Nephron (organoid): ENCODE measurements at regions not wholly inside any gene's neighbourhood (a gene's known extent, or its start where the extent isn't known, plus 50 kb on each side); places are given as distances from the start of the nearest gene placed in this dataset.
A peak's percentile ranks its signal among the peaks of the same experiment; 100 is the strongest.

ENCODE experiments used
- H3K27ac Mint-ChIP-seq, 3 experiments: 2 replicates each; pipeline ENCODE4 v1.8.0; 2020; ENCODE audit warnings: mixed read lengths in 3 of 3, mild to moderate bottlenecking in 2 of 3, moderate library complexity in 1 of 3
- H3K27me3 Mint-ChIP-seq: 2 replicates; pipeline ENCODE4 v1.8.0; 2021; ENCODE audit warnings: low read depth, mild to moderate bottlenecking, moderate library complexity, mixed read lengths
- H3K36me3 Mint-ChIP-seq: 2 replicates; pipeline ENCODE4 v1.8.0; 2020; ENCODE audit warnings: low read depth, mixed read lengths
- H3K4me1 Mint-ChIP-seq: 2 replicates; pipeline ENCODE4 v1.8.0; 2020; ENCODE audit warnings: mixed read lengths
- H3K4me3 Mint-ChIP-seq, 3 experiments: 2 replicates each; pipeline ENCODE4 v1.8.0; 2020; ENCODE audit warnings: mild to moderate bottlenecking in 3 of 3, mixed read lengths in 3 of 3, moderate library complexity in 2 of 3
- H3K9me3 Mint-ChIP-seq: 2 replicates; pipeline ENCODE4 v1.8.0; 2020; ENCODE audit warnings: mixed read lengths
- CTCF ChIP-seq, 3 experiments: fragments of 200-600 bp; sonication (generic); IDR thresholded peaks; one replicate each; pipeline ENCODE4 v1.5.0; 2021; ENCODE audit warnings: antibody characterized with exemption in 3 of 3; ENCODE audit not compliant: unreplicated experiment in 3 of 3

- no peak for TF ChIP-seq CTCF (IDR thresholded peaks at IDR 0.05; ENCODE audit: unreplicated experiment in 3 of 3)
- Mint-ChIP-seq H3K27me3 (peaks cover 10% of the 10 kb centered on the region), H3K4me3 (no peak overlapping the region), H3K4me1 (no peaks in the 10 kb centered on the region), H3K9me3 (no peaks in the 10 kb centered on the region), H3K27ac (no peak overlapping the region), H3K36me3 (no peaks in the 10 kb centered on the region)
These were observed 105.1 kb upstream of the SLC34A2 start for GRCh38 chr4:25550376-25551030.

GRCh38 chr4:25551605-25552004, 104.0 kb upstream of the SLC34A2 start:
- H3K27me3 Mint-ChIP-seq: peaks cover 10% of the 10 kb centered on the region
- no peak for TF ChIP-seq CTCF (IDR thresholded peaks at IDR 0.05; ENCODE audit: unreplicated experiment in 3 of 3)
- H3K4me3 Mint-ChIP-seq: no peak overlapping the region
- no peaks in the 10 kb centered on the region for H3K9me3 Mint-ChIP-seq
- H3K36me3 Mint-ChIP-seq: no peaks in the 10 kb centered on the region
- H3K27ac Mint-ChIP-seq: no peak overlapping the region
- H3K4me1 Mint-ChIP-seq: no peaks in the 10 kb centered on the region

DNA sequence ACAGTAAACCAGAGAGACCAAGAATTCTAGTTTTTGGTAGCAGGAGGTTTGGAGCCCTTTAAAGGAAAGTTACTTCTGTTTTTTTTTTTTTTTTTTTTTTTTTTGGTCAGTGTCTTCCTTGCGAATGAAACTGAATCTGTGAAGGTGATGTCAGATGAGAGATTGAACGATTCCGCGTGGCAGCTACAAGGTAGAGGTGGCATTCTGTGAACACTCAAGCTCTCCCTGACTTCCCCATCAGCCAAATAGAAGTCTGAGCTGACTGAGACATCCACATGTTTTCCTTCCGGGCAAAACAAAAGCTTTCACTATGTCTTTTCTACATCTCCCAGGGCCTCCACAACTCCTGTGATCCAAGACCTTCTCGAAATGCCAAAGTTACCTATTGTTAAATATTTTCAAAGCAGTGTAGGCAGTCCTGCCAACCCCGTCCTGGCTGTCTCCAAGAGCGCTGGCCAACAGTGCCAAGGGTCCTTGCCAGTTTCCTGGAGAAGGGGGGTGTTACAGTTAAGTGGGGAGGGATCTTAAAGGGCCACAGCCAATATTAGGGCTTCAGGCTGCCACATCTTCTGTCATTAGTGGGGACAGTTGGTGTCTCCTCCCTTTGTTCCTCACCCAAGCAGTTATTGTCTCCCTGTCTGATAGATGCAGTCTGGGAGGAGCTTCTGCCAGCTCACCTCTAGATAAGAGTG, 102.9 kb upstream of the SLC34A2 start:
- Mint-ChIP-seq H3K4me3 (no peak overlapping the region), H3K36me3 (no peaks in the 10 kb centered on the region), H3K27me3 (peaks cover 11% of the 10 kb centered on the region), H3K4me1 (no peaks in the 10 kb centered on the region), H3K9me3 (no peaks in the 10 kb centered on the region), H3K27ac (peak overlapping the region in 2 of 3 experiments; percentile 69 to 71)
- no peak for TF ChIP-seq CTCF (IDR thresholded peaks at IDR 0.05; ENCODE audit: unreplicated experiment in 3 of 3)

DNA sequence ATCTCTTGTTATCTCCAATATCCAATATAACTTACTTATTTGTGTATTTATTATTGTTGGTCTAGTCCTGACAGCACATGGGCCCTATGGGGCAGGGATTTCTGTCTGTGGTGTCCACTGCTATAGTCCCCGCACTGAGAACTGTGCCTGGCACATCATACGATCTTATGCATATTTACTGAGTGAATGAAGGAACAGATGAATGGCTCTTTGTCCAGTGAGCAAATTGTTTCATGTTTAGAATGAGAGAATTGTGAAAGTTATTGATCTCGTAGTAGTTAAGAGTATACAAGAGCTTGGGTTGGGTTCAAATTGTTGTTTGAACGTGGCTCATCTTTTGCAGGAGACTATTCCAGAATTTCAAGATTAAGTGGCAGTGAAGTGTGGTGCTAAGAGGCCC, 96.1 kb upstream of the SLC34A2 start:
- Mint-ChIP-seq H3K4me3 (no peak overlapping the region), H3K36me3 (no peaks in the 10 kb centered on the region), H3K4me1 (no peaks in the 10 kb centered on the region), H3K27ac (no peak overlapping the region), H3K27me3 (peaks cover 8% of the 10 kb centered on the region), H3K9me3 (no peaks in the 10 kb centered on the region)
- no peak for TF ChIP-seq CTCF (IDR thresholded peaks at IDR 0.05; ENCODE audit: unreplicated experiment in 3 of 3)

DNA sequence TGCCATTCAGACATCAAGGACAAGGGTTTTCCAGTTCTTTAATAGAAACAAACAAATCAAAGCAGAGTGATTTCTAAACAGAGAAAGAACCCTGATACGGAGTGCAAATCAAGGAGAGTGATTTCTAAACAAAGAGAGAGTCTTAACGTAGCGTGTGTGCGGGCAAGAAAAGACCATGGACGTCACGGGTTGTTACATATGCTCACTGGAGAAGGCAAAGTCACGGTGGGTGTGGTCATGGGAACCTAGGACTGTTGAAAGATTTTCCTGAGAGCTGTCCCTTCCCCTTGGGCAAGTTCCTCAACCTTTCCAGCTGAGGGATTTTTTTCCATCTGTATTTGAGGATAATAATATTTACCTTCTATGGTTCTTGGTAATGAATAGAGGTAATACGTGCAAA, 95.0 kb upstream of the SLC34A2 start:
- H3K27ac Mint-ChIP-seq: no peak overlapping the region
- H3K27me3 Mint-ChIP-seq: peaks cover 8% of the 10 kb centered on the region
- no peak for TF ChIP-seq CTCF (IDR thresholded peaks at IDR 0.05; ENCODE audit: unreplicated experiment in 3 of 3)
- no peaks in the 10 kb centered on the region for H3K36me3 Mint-ChIP-seq
- no peaks in the 10 kb centered on the region for H3K9me3 Mint-ChIP-seq
- H3K4me3 Mint-ChIP-seq: no peak overlapping the region
- H3K4me1 Mint-ChIP-seq: no peaks in the 10 kb centered on the region

- TF ChIP-seq CTCF (IDR thresholded peaks at IDR 0.05; ENCODE audit: unreplicated experiment in 3 of 3): no peak
- no peaks in the 10 kb centered on the region for H3K9me3 Mint-ChIP-seq
- no peak overlapping the region for H3K27ac Mint-ChIP-seq
- H3K36me3 Mint-ChIP-seq: no peaks in the 10 kb centered on the region
- no peak overlapping the region for H3K4me3 Mint-ChIP-seq
- H3K4me1 Mint-ChIP-seq: no peaks in the 10 kb centered on the region
- peaks cover 4% of the 10 kb centered on the region for H3K27me3 Mint-ChIP-seq
These were observed 92.5 kb upstream of the SLC34A2 start for GRCh38 chr4:25563071-25563564.
